ENCODE measurements at regions not wholly inside any gene's neighbourhood (a gene's known extent, or its start where the extent isn't known, plus 50 kb on each side); places are given as distances from the start of the nearest gene placed in this dataset.
"Not testable (repeated sequence)": the region's sequence is repeated elsewhere in the genome, so short reads cannot be mapped to it uniquely, and the experiment has no call there.

DNA sequence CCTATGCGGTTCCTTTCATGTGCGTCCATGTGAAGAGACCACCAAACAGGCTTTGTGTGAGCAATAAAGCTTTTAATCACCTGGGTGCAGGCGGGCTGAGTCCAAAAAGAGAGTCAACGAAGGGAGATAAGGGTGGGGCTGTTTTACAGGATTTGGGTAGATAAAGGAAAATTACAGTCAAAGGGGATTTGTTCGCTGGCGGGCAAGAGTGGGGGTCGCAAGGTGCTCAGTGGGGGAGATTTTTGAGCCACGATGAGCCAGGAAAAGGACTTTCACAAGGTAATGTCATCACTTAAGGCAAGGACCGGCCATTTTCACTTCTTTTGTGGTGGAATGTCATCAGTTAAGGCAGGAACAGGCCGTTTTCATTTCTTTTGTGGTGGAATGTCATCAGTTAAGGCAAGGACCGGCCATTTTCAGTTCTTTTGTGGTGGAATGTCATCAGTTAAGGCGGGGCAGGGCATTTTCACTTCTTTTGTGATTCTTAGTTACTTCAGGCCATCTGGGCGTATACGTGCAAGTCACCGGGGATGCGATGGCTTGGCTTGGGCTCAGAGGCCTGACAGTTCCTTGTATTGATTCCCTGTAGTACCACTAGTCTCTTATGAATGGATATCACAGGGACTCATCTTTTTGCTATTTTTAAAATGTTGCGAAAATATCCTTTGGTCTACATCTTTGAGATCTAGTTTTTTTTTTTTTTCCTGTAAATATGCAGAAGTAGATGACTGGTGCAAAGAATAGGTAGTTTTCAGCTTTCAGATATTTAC is 371.2 kb upstream of the SEMA6A start:
- not testable (repeated sequence) for TF ChIP-seq POLR2A (IDR thresholded peaks at IDR 0.05; ENCODE audit: low read depth, low read length); POLR2AphosphoS5 (IDR thresholded peaks at IDR 0.05; ENCODE audit: low read depth, low read length); TAF1 (IDR thresholded peaks at IDR 0.05; ENCODE audit: low read depth, low read length); SPI1 (IDR thresholded peaks at IDR 0.05; ENCODE audit: low read depth, low read length); POU2F2 (IDR thresholded peaks at IDR 0.05; ENCODE audit: low read depth, low read length); PAX5 (IDR thresholded peaks at IDR 0.05; ENCODE audit: insufficient read depth, low read length, severe bottlenecking)
